ENCODE measurements at regions not wholly inside any gene's neighbourhood (a gene's known extent, or its start where the extent isn't known, plus 50 kb on each side); places are given as distances from the start of the nearest gene placed in this dataset.

DNA sequence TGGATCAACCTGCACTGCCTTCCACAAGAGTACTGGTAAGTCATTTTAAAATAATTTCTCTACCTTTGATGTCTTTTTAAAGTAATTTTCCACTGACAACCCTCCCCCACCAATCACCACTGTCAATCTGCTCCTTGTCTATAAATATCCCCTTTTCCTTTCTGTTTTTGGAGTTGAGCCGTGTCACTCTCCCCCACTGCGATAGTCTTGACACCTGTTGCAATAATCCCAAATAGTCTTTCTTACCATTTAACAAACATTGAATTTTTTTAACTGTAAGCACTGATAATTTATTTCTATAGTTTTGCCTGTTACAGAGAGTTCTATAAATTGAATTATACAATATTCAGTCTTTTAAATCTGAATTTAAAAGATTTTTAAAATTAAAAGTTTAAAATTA, 420.9 kb downstream of the COL11A1 start:
- TF ChIP-seq, protein P1, sequence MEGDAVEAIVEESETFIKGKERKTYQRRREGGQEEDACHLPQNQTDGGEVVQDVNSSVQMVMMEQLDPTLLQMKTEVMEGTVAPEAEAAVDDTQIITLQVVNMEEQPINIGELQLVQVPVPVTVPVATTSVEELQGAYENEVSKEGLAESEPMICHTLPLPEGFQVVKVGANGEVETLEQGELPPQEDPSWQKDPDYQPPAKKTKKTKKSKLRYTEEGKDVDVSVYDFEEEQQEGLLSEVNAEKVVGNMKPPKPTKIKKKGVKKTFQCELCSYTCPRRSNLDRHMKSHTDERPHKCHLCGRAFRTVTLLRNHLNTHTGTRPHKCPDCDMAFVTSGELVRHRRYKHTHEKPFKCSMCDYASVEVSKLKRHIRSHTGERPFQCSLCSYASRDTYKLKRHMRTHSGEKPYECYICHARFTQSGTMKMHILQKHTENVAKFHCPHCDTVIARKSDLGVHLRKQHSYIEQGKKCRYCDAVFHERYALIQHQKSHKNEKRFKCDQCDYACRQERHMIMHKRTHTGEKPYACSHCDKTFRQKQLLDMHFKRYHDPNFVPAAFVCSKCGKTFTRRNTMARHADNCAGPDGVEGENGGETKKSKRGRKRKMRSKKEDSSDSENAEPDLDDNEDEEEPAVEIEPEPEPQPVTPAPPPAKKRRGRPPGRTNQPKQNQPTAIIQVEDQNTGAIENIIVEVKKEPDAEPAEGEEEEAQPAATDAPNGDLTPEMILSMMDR (IDR thresholded peaks at IDR 0.05): no peak
- no peak for TF ChIP-seq POLR2AphosphoS5 (IDR thresholded peaks at IDR 0.05)

Measured in breast epithelium (tissue), 3 donors.